Adrenal gland (tissue), 5 donors: ENCODE measurements at regions not wholly inside any gene's neighbourhood (a gene's known extent, or its start where the extent isn't known, plus 50 kb on each side); places are given as distances from the start of the nearest gene placed in this dataset.
"Not testable (repeated sequence)": the region's sequence is repeated elsewhere in the genome, so short reads cannot be mapped to it uniquely, and the experiment has no call there.

Experiments used
- POLR2A ChIP-seq, 2 donors: fragments of 450-650 bp; IDR thresholded peaks; one replicate each; pipeline ENCODE4 v1.6.1; 2017; ENCODE audit warnings: antibody characterized with exemption in 2 of 2, mild to moderate bottlenecking in 2 of 2, moderate library complexity in 1 of 2
- TF ChIP-seq, protein P1 (sequence below), 6 experiments: fragments of 450-650 bp in 4 of 6; fragments of 200-600 bp in 2 of 6; sonication (generic) in 1 of 6; IDR thresholded peaks; 1 replicate in 5 of 6; 2 replicates in 1 of 6; pipeline versions ENCODE4 v1.5.1 to v1.8.0; 2016 to 2021; ENCODE audit warnings: antibody characterized with exemption in 6 of 6, mild to moderate bottlenecking in 2 of 6, moderate library complexity in 1 of 6
- donor health status: DM: no; HTN: no; CAD: no.

DNA sequence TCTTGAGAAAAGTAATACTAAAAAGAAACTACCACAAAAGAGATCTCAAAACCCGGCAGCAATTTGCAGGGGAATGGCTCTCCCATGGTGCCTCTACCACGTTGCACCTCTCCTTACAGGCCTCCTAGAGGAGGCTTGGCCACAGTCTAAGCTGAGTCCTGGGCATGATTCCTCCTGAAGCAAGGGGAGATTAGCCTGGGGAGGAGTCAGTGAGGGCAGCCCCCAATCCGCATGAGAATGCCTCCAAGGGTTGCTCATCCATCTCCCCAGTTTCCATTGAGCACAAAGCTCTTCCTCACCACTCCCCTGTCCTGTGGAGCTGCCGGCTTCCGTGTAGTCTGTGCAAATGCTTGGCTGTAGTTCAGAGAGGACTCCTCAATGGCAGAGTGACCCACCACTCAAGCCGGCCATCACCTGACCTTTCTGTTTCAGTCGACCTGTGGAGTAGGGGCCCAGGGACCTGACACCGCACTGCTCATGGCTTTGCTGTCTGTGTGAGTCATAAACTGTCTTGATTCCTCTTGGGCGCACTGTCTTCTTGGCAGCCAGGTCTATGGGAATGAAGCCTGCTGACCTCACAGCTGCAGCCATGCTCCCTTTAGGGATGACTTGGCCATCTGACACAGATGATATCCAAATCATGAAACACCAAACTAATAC is 224.2 kb upstream of the SGCG start:
- TF ChIP-seq, protein P1, sequence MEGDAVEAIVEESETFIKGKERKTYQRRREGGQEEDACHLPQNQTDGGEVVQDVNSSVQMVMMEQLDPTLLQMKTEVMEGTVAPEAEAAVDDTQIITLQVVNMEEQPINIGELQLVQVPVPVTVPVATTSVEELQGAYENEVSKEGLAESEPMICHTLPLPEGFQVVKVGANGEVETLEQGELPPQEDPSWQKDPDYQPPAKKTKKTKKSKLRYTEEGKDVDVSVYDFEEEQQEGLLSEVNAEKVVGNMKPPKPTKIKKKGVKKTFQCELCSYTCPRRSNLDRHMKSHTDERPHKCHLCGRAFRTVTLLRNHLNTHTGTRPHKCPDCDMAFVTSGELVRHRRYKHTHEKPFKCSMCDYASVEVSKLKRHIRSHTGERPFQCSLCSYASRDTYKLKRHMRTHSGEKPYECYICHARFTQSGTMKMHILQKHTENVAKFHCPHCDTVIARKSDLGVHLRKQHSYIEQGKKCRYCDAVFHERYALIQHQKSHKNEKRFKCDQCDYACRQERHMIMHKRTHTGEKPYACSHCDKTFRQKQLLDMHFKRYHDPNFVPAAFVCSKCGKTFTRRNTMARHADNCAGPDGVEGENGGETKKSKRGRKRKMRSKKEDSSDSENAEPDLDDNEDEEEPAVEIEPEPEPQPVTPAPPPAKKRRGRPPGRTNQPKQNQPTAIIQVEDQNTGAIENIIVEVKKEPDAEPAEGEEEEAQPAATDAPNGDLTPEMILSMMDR (IDR thresholded peaks at IDR 0.05): not testable (repeated sequence)
- not testable (repeated sequence) for TF ChIP-seq POLR2A (IDR thresholded peaks at IDR 0.05)
